Hepatocyte (in vitro differentiated cells): ENCODE measurements at regions not wholly inside any gene's neighbourhood (a gene's known extent, or its start where the extent isn't known, plus 50 kb on each side); places are given as distances from the start of the nearest gene placed in this dataset.

ENCODE experiments used
- DNase-seq: peaks from one replicate; pipeline ENCODE4 v3.0.0-alpha.2; 2016; ENCODE audit warnings: low spot score
- H2AFZ ChIP-seq: fragments of 200-600 bp; sonication (generic); 2 replicates; pipeline ENCODE4 v1.6.0; 2016; ENCODE audit warnings: antibody characterized with exemption, mild to moderate bottlenecking
- H3K27ac ChIP-seq: fragments of 200-600 bp; sonication (generic); 2 replicates; pipeline ENCODE4 v1.5.1; 2016; ENCODE audit warnings: mild to moderate bottlenecking
- H3K27me3 ChIP-seq: fragments of 200-600 bp; sonication (generic); 2 replicates; pipeline ENCODE4 v1.6.1; 2016
- H3K36me3 ChIP-seq: fragments of 200-600 bp; sonication (generic); replicated peaks from 2 replicates; pipeline ENCODE4 v1.5.1; 2016; ENCODE audit warnings: low read depth; ENCODE audit not compliant: insufficient read depth
- H3K4me1 ChIP-seq: fragments of 200-600 bp; sonication (generic); 2 replicates; pipeline ENCODE4 v1.5.1; 2016; ENCODE audit warnings: mild to moderate bottlenecking, moderate library complexity; ENCODE audit not compliant: insufficient read depth
- H3K4me2 ChIP-seq: fragments of 200-600 bp; sonication (generic); 2 replicates; pipeline ENCODE4 v1.6.0; 2016
- H3K4me3 ChIP-seq: fragments of 200-600 bp; sonication (generic); 2 replicates; pipeline ENCODE4 v1.5.1; 2016; ENCODE audit warnings: mild to moderate bottlenecking
- H3K79me2 ChIP-seq: fragments of 200-600 bp; sonication (generic); 2 replicates; pipeline ENCODE4 v1.6.0; 2017; ENCODE audit warnings: mild to moderate bottlenecking
- H3K9me2 ChIP-seq: fragments of 200-600 bp; sonication (generic); replicated peaks from 2 replicates; pipeline ENCODE4 v1.6.0; 2017; ENCODE audit warnings: mild to moderate bottlenecking; ENCODE audit not compliant: insufficient read depth
- H3K9me3 ChIP-seq: fragments of 200-600 bp; sonication (generic); 2 replicates; pipeline ENCODE4 v1.5.1; 2016; ENCODE audit warnings: low read depth, mild to moderate bottlenecking
- H4K20me1 ChIP-seq: fragments of 200-600 bp; sonication (generic); 2 replicates; pipeline ENCODE4 v1.6.0; 2016; ENCODE audit warnings: mild to moderate bottlenecking; ENCODE audit not compliant: insufficient read depth, poor library complexity, severe bottlenecking
- EZH2 ChIP-seq: fragments of 200-600 bp; sonication (generic); IDR thresholded peaks from 2 replicates; pipeline ENCODE4 v1.6.1; 2016; ENCODE audit warnings: antibody characterized with exemption, mild to moderate bottlenecking, borderline replicate concordance
- EZH2phosphoT487 ChIP-seq: fragments of 200-600 bp; sonication (generic); IDR thresholded peaks from one replicate; pipeline ENCODE4 v1.6.1; 2018; ENCODE audit warnings: antibody characterized with exemption, mild to moderate bottlenecking, low read depth, moderate library complexity; ENCODE audit not compliant: unreplicated experiment, severe bottlenecking
- WGBS: methylation state at CpG from one replicate; pipeline ENCODE4 v1.1.6; 2016; ENCODE audit warnings: low lambda C conversion rate; ENCODE audit errors: missing lambda C conversion rate; 5-methylcytosine and 5-hydroxymethylcytosine counted together
- TF ChIP-seq, protein P1 (sequence below): fragments of 200-600 bp; sonication (generic); IDR thresholded peaks from 2 replicates; pipeline ENCODE4 v1.5.1; 2016; ENCODE audit warnings: antibody characterized with exemption, mild to moderate bottlenecking; ENCODE audit not compliant: poor library complexity

DNA sequence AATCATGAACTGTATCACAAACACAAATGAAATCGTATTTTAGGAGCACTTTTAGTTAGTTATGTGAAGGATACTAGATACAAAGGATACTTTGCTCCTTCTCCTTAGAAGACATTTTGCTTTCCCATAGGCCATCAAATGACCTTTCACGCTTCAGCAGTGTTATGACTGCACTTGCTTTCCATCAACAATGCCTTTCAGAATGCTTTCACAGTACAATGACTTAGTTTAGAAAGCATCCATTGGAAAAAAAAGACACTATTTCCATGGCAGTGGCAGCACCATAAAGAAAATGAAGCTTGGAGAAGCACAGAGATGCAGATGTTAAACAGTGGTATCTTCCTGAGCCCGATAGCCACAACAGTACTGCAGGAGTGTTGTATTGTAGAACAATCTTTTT, 203.9 kb downstream of the PCSK1 start:
- Histone ChIP-seq H3K9me2 (no peaks in the 10 kb centered on the region), H2AFZ (no peak overlapping the region), H4K20me1 (no peaks in the 10 kb centered on the region), H3K9me3 (no peaks in the 10 kb centered on the region), H3K4me3 (no peak overlapping the region), H3K27me3 (no peaks in the 10 kb centered on the region), H3K27ac (no peak overlapping the region), H3K4me1 (no peaks in the 10 kb centered on the region), H3K36me3 (no peaks in the 10 kb centered on the region), H3K79me2 (no peaks in the 10 kb centered on the region), H3K4me2 (no peak overlapping the region)
- no peak for TF ChIP-seq EZH2
- TF ChIP-seq, protein P1, sequence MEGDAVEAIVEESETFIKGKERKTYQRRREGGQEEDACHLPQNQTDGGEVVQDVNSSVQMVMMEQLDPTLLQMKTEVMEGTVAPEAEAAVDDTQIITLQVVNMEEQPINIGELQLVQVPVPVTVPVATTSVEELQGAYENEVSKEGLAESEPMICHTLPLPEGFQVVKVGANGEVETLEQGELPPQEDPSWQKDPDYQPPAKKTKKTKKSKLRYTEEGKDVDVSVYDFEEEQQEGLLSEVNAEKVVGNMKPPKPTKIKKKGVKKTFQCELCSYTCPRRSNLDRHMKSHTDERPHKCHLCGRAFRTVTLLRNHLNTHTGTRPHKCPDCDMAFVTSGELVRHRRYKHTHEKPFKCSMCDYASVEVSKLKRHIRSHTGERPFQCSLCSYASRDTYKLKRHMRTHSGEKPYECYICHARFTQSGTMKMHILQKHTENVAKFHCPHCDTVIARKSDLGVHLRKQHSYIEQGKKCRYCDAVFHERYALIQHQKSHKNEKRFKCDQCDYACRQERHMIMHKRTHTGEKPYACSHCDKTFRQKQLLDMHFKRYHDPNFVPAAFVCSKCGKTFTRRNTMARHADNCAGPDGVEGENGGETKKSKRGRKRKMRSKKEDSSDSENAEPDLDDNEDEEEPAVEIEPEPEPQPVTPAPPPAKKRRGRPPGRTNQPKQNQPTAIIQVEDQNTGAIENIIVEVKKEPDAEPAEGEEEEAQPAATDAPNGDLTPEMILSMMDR, result no peak
- TF ChIP-seq EZH2phosphoT487, result no peak
- no peak for DNase-seq
- WGBS, result 94% methylated on average over 3 of the region's 3 CpGs

DNA sequence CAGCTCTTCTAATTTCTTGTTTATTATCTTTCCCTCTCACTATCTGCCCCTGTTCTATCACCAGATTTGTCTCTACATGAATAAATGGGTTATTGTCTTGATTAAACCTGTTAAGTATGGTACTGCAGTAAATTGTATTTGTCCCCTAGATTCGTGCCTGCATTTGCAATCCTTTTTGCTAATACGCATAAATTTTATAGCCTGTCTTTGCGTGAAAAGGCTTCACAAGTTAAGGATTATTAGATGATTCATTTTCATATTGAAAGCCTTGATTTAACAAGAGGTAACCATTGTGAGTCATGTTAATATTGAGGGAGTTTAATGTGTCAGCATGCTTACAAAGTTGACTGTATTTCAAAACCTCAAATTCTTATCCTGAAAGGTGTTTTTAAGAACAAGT, 204.6 kb downstream of the PCSK1 start:
- H3K4me1 ChIP-seq, result no peaks in the 10 kb centered on the region
- H3K4me2 ChIP-seq, result no peak overlapping the region
- no peak overlapping the region for H2AFZ ChIP-seq
- no peak overlapping the region for H3K4me3 ChIP-seq
- no peaks in the 10 kb centered on the region for H3K36me3 ChIP-seq
- H3K9me2 ChIP-seq, result no peaks in the 10 kb centered on the region
- H4K20me1 ChIP-seq, result no peaks in the 10 kb centered on the region
- WGBS, result 95% methylated on average over 3 of the region's 3 CpGs
- no peaks in the 10 kb centered on the region for H3K9me3 ChIP-seq
- no peaks in the 10 kb centered on the region for H3K27me3 ChIP-seq
- no peak for TF ChIP-seq EZH2
- TF ChIP-seq EZH2phosphoT487, result no peak
- TF ChIP-seq, protein P1, result no peak
- no peak overlapping the region for H3K27ac ChIP-seq
- H3K79me2 ChIP-seq, result no peaks in the 10 kb centered on the region
- DNase-seq, result no peak

DNA sequence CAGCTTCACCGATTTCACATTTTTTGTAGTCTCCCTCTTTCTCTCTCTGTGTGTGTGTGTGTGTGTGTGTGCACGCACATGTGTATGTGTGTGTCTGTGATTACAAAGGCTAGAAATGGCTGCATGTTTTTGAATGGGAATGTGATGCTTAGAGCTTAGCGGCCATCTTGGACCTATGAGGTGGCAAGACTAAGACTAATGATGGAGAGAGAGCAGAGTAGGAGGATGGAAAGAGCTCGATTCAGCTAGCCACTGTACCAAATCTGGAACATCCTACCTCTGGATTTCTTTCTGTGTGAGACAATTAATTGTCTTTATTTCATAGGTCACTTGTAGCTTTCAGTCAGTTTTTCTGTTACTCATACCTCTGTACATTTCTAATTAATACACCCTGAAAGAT, 205.1 kb downstream of the PCSK1 start:
- 98% methylated on average over 4 of the region's 4 CpGs for WGBS
- no peak overlapping the region for H2AFZ ChIP-seq
- no peak for DNase-seq
- H3K27me3 ChIP-seq, result no peaks in the 10 kb centered on the region
- no peaks in the 10 kb centered on the region for H3K9me2 ChIP-seq
- no peaks in the 10 kb centered on the region for H4K20me1 ChIP-seq
- H3K4me1 ChIP-seq, result no peaks in the 10 kb centered on the region
- H3K36me3 ChIP-seq, result no peaks in the 10 kb centered on the region
- no peaks in the 10 kb centered on the region for H3K9me3 ChIP-seq
- H3K4me2 ChIP-seq, result no peak overlapping the region
- TF ChIP-seq EZH2phosphoT487 (no peak), EZH2 (no peak)
- TF ChIP-seq, protein P1, result no peak
- H3K79me2 ChIP-seq, result no peaks in the 10 kb centered on the region
- H3K27ac ChIP-seq, result no peak overlapping the region
- no peak overlapping the region for H3K4me3 ChIP-seq
